Liver (tissue), 7 donors: ENCODE measurements at regions not wholly inside any gene's neighbourhood (a gene's known extent, or its start where the extent isn't known, plus 50 kb on each side); places are given as distances from the start of the nearest gene placed in this dataset.

Source experiments
- DNase-seq: peaks from one replicate; pipeline ENCODE4 v3.0.0-alpha.2; 2017; ENCODE audit warnings: low spot score
- H3K27ac ChIP-seq, 2 donors: one replicate each; pipeline ENCODE4 v1.7.0; 2013; ENCODE audit warnings: inconsistent platforms in 2 of 2, low read length in 2 of 2, control low read depth in 1 of 2, low read depth in 1 of 2, mild to moderate bottlenecking in 1 of 2
- H3K27me3 ChIP-seq, 4 donors: one replicate each; pipeline versions ENCODE4 v1.6.1 to v1.7.0; 2013; ENCODE audit warnings: low read length in 3 of 4, inconsistent platforms in 1 of 4, mild to moderate bottlenecking in 1 of 4, moderate library complexity in 1 of 4; ENCODE audit not compliant: control insufficient read depth in 4 of 4, insufficient read depth in 4 of 4
- H3K36me3 ChIP-seq, 4 donors: one replicate each; pipeline versions ENCODE4 v1.6.1 to v1.7.0; 2013; ENCODE audit warnings: low read length in 3 of 4, mild to moderate bottlenecking in 3 of 4, low read depth in 1 of 4, moderate library complexity in 1 of 4; ENCODE audit not compliant: control insufficient read depth in 4 of 4, insufficient read depth in 3 of 4
- H3K4me1 ChIP-seq, 4 donors: one replicate each; pipeline versions ENCODE4 v1.6.1 to v1.7.0; 2013; ENCODE audit warnings: low read length in 3 of 4, mild to moderate bottlenecking in 3 of 4, moderate library complexity in 1 of 4; ENCODE audit not compliant: control insufficient read depth in 4 of 4, insufficient read depth in 4 of 4
- H3K4me3 ChIP-seq, 3 donors: one replicate each; pipeline versions ENCODE4 v1.6.1 to v1.7.0; 2013; ENCODE audit warnings: low read length in 3 of 3, control low read depth in 1 of 3, low read depth in 1 of 3, mild to moderate bottlenecking in 1 of 3
- H3K9ac ChIP-seq, 2 donors: one replicate each; pipeline ENCODE4 v1.7.0; 2013; ENCODE audit warnings: low read length in 2 of 2, mild to moderate bottlenecking in 2 of 2, moderate library complexity in 2 of 2, control low read depth in 1 of 2, low read depth in 1 of 2
- H3K9me3 ChIP-seq, 4 donors: one replicate each; pipeline versions ENCODE4 v1.6.1 to v1.7.0; 2013; ENCODE audit warnings: low read length in 3 of 4; ENCODE audit not compliant: control insufficient read depth in 4 of 4
- ATF3 ChIP-seq: IDR thresholded peaks from 2 replicates; pipeline ENCODE4 v1.6.1; 2016; ENCODE audit warnings: antibody characterized with exemption
- EGR1 ChIP-seq, 2 donors: IDR thresholded peaks; 2 replicates each; pipeline ENCODE4 v1.6.1; 2016 to 2018; ENCODE audit warnings: antibody characterized with exemption in 2 of 2, low read depth in 2 of 2
- FOXA1 ChIP-seq: IDR thresholded peaks from 2 replicates; pipeline ENCODE4 v1.6.1; 2016; ENCODE audit warnings: antibody characterized with exemption
- FOXA2 ChIP-seq: IDR thresholded peaks from 2 replicates; pipeline ENCODE4 v1.6.1; 2016; ENCODE audit warnings: antibody characterized with exemption
- GABPA ChIP-seq, 2 donors: IDR thresholded peaks in 1 of 2; conservative IDR thresholded peaks in 1 of 2; 2 replicates each; pipeline ENCODE4 v1.6.1; 2016; ENCODE audit warnings: antibody characterized with exemption in 2 of 2, mild to moderate bottlenecking in 1 of 2, moderate library complexity in 1 of 2
- HNF4A ChIP-seq, 2 donors: conservative IDR thresholded peaks; 2 replicates each; pipeline ENCODE4 v1.6.1; 2016; ENCODE audit warnings: antibody characterized with exemption in 2 of 2, mild to moderate bottlenecking in 2 of 2
- HNF4G ChIP-seq: IDR thresholded peaks from 2 replicates; pipeline ENCODE4 v1.6.1; 2016; ENCODE audit warnings: antibody characterized with exemption
- JUND ChIP-seq, 2 donors: IDR thresholded peaks; 2 replicates each; pipeline ENCODE4 v1.6.1; 2016; ENCODE audit warnings: antibody characterized with exemption in 2 of 2
- MAX ChIP-seq: IDR thresholded peaks from 2 replicates; pipeline ENCODE4 v1.6.1; 2016; ENCODE audit warnings: antibody characterized with exemption
- NR2F2 ChIP-seq: IDR thresholded peaks from 2 replicates; pipeline ENCODE4 v1.6.1; 2016; ENCODE audit warnings: antibody characterized with exemption
- RAD21 ChIP-seq, 2 donors: IDR thresholded peaks; 2 replicates each; pipeline ENCODE4 v1.6.1; 2016; ENCODE audit warnings: antibody characterized with exemption in 2 of 2, mild to moderate bottlenecking in 2 of 2
- REST ChIP-seq: IDR thresholded peaks from 2 replicates; pipeline ENCODE4 v1.6.1; 2016; ENCODE audit warnings: antibody characterized with exemption, mild to moderate bottlenecking
- RXRA ChIP-seq, 2 donors: IDR thresholded peaks; 2 replicates each; pipeline ENCODE4 v1.6.1; 2017 to 2018; ENCODE audit warnings: antibody characterized with exemption in 2 of 2, mild to moderate bottlenecking in 1 of 2
- SP1 ChIP-seq: IDR thresholded peaks from 2 replicates; pipeline ENCODE4 v1.6.1; 2018; ENCODE audit warnings: antibody characterized with exemption, mild to moderate bottlenecking
- TAF1 ChIP-seq: conservative IDR thresholded peaks from 2 replicates; pipeline ENCODE4 v1.6.1; 2016; ENCODE audit warnings: antibody characterized with exemption, mild to moderate bottlenecking
- YY1 ChIP-seq: IDR thresholded peaks from 2 replicates; pipeline ENCODE4 v1.6.1; 2016; ENCODE audit warnings: antibody characterized with exemption, mild to moderate bottlenecking
- TF ChIP-seq, protein P1 (sequence below): fragments of 150-350 bp; IDR thresholded peaks from 2 replicates; pipeline ENCODE4 v1.5.1; 2017; ENCODE audit warnings: improper control_type of control experiment, low read depth, low read length; ENCODE audit not compliant: missing input control
- TF ChIP-seq, protein P2 (sequence below): IDR thresholded peaks from 2 replicates; pipeline ENCODE4 v1.6.1; 2016; ENCODE audit warnings: antibody characterized with exemption
- donor health status: healthy.
- donor health status: healthy.
- donor health status: healthy.
- donor health status: healthy.

DNA sequence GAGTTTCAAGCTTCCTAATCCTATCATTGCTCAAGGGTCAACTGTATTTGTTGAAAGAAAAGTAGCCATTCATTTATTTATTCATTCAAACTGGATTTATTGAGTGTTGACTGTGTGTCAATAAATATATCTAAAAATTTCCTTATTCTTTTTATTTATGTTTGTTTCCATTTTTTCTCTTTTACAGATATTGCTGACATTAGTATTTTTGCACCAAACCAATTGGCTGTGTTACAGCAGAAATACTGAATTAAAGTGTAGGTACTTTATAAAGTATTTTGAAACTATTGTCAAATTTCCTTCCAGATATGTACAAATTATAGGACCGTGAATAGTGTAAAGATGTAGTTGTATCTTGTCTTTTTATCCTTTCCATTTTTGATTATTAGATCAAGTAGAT is 692.0 kb upstream of the SLC10A2 start (continued):
- no peak for TF ChIP-seq REST
- no peak for TF ChIP-seq JUND (IDR thresholded peaks at IDR 0.05)

DNA sequence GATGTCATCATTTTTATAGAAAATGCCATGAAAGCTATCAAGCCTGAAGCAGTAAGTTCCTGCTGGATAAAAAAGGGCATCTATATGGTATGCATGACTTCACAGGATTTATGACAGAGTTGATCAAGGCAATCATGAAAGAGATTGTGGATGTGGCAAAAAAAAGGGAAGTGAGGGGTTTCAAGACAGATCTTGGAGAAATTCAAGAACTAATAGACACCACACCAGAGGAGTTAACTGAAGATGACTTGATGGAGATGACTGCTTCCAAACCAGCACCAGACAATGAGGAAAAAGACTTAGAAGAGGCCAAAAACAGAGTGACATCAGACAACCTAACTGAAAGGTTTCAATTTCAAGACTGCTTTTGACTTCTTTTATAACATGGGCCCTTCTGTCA is 691.1 kb upstream of the SLC10A2 start:
- H3K4me3 ChIP-seq, result no peak overlapping the region
- no peaks in the 10 kb centered on the region for H3K4me1 ChIP-seq
- no peak for DNase-seq
- H3K27ac ChIP-seq, result no peak overlapping the region
- H3K36me3 ChIP-seq, result no peaks in the 10 kb centered on the region
- H3K9me3 ChIP-seq, result no peaks in the 10 kb centered on the region
- TF ChIP-seq RXRA (IDR thresholded peaks at IDR 0.05) (no peak), FOXA2 (no peak), YY1 (no peak), NR2F2 (no peak), HNF4A (conservative IDR thresholded peaks at IDR 0.05) (no peak), JUND (IDR thresholded peaks at IDR 0.05) (no peak), GABPA (IDR thresholded peaks at IDR 0.05 in 1 of 2, conservative IDR thresholded peaks at IDR 0.05 in 1 of 2) (no peak), SP1 (no peak), FOXA1 (no peak), ATF3 (no peak), TAF1 (no peak), RAD21 (IDR thresholded peaks at IDR 0.05) (no peak), REST (no peak), MAX (no peak), HNF4G (no peak), EGR1 (IDR thresholded peaks at IDR 0.05; ENCODE audit: low read depth in 2 of 2) (no peak)
- TF ChIP-seq, protein P1, sequence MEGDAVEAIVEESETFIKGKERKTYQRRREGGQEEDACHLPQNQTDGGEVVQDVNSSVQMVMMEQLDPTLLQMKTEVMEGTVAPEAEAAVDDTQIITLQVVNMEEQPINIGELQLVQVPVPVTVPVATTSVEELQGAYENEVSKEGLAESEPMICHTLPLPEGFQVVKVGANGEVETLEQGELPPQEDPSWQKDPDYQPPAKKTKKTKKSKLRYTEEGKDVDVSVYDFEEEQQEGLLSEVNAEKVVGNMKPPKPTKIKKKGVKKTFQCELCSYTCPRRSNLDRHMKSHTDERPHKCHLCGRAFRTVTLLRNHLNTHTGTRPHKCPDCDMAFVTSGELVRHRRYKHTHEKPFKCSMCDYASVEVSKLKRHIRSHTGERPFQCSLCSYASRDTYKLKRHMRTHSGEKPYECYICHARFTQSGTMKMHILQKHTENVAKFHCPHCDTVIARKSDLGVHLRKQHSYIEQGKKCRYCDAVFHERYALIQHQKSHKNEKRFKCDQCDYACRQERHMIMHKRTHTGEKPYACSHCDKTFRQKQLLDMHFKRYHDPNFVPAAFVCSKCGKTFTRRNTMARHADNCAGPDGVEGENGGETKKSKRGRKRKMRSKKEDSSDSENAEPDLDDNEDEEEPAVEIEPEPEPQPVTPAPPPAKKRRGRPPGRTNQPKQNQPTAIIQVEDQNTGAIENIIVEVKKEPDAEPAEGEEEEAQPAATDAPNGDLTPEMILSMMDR, result no peak
- TF ChIP-seq, protein P2, sequence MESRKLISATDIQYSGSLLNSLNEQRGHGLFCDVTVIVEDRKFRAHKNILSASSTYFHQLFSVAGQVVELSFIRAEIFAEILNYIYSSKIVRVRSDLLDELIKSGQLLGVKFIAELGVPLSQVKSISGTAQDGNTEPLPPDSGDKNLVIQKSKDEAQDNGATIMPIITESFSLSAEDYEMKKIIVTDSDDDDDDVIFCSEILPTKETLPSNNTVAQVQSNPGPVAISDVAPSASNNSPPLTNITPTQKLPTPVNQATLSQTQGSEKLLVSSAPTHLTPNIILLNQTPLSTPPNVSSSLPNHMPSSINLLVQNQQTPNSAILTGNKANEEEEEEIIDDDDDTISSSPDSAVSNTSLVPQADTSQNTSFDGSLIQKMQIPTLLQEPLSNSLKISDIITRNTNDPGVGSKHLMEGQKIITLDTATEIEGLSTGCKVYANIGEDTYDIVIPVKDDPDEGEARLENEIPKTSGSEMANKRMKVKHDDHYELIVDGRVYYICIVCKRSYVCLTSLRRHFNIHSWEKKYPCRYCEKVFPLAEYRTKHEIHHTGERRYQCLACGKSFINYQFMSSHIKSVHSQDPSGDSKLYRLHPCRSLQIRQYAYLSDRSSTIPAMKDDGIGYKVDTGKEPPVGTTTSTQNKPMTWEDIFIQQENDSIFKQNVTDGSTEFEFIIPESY, result no peak
- no peak overlapping the region for H3K9ac ChIP-seq
- H3K27me3 ChIP-seq, result no peaks in the 10 kb centered on the region
